GM23338 (cell line): ENCODE measurements at regions not wholly inside any gene's neighbourhood (a gene's known extent, or its start where the extent isn't known, plus 50 kb on each side); places are given as distances from the start of the nearest gene placed in this dataset.

ENCODE experiments used
- CREB1 ChIP-seq: fragments of 250-450 bp; sonication (Bioruptor Pico); IDR thresholded peaks from 2 replicates; pipeline ENCODE4 v1.5.0; 2020; ENCODE audit warnings: low read depth, mild to moderate bottlenecking, moderate library complexity
- EZH2 ChIP-seq: fragments of 200-600 bp; sonication (generic); IDR thresholded peaks from one replicate; pipeline ENCODE4 v1.8.0; 2017; ENCODE audit warnings: antibody characterized with exemption, mild to moderate bottlenecking, low read depth; ENCODE audit not compliant: unreplicated experiment
- EZH2phosphoT487 ChIP-seq: fragments of 200-600 bp; sonication (generic); IDR thresholded peaks from one replicate; pipeline ENCODE4 v1.8.1; 2018; ENCODE audit warnings: antibody characterized with exemption; ENCODE audit not compliant: unreplicated experiment
- JUNB ChIP-seq: IDR thresholded peaks from one replicate; pipeline ENCODE4 v1.6.1; 2016; ENCODE audit warnings: antibody characterized with exemption; ENCODE audit not compliant: unreplicated experiment
- NANOG ChIP-seq: IDR thresholded peaks from 2 replicates; pipeline ENCODE4 v1.6.1; 2016; ENCODE audit warnings: antibody characterized with exemption, borderline replicate concordance
- POLR2AphosphoS5 ChIP-seq: IDR thresholded peaks from 2 replicates; pipeline ENCODE4 v1.6.1; 2016; ENCODE audit warnings: antibody characterized with exemption, low read depth
- STAT1 ChIP-seq: IDR thresholded peaks from one replicate; pipeline ENCODE4 v1.6.1; 2016; ENCODE audit warnings: antibody characterized with exemption; ENCODE audit not compliant: unreplicated experiment
- ZNF331 ChIP-seq: fragments of 250-450 bp; sonication (Bioruptor Pico); IDR thresholded peaks from 2 replicates; pipeline ENCODE4 v1.5.0; 2020; ENCODE audit warnings: low read depth, mild to moderate bottlenecking, moderate library complexity
- TF ChIP-seq, protein P1 (sequence below), 2 experiments: fragments of 200-600 bp in 1 of 2; sonication (generic) in 1 of 2; conservative IDR thresholded peaks; 2 replicates each; pipeline versions ENCODE4 v1.5.1 to v1.6.1; 2016 to 2017; ENCODE audit warnings: antibody characterized with exemption in 2 of 2, low read depth in 2 of 2, mild to moderate bottlenecking in 2 of 2, moderate library complexity in 1 of 2
- TF ChIP-seq, protein P2 (sequence below): IDR thresholded peaks from one replicate; pipeline ENCODE4 v1.6.1; 2018; ENCODE audit warnings: antibody characterized with exemption; ENCODE audit not compliant: unreplicated experiment
- TF ChIP-seq, protein P3 (sequence below): IDR thresholded peaks from 2 replicates; pipeline ENCODE4 v1.6.1; 2016; ENCODE audit warnings: antibody characterized with exemption

DNA sequence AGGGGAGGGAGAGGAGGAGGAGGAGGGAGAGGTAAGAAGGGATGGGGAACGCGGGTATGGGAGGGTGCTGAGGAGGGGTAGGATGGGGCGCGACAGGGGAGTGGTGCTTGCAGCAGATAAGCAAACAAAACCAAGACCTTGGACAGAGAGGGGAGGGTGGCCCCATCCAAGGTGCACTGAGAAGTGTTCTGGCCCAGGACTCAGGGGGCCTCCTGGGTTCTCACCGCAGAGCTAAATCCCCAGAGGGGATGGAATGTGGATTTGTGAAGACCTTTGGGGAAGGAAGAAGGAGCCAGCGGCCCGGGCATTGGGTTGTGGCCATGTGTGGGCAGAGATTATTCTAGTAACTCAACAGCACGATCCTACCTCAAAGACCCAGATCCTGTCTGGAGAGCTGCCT is 90.9 kb upstream of the LINC01488 start:
- TF ChIP-seq, protein P1, sequence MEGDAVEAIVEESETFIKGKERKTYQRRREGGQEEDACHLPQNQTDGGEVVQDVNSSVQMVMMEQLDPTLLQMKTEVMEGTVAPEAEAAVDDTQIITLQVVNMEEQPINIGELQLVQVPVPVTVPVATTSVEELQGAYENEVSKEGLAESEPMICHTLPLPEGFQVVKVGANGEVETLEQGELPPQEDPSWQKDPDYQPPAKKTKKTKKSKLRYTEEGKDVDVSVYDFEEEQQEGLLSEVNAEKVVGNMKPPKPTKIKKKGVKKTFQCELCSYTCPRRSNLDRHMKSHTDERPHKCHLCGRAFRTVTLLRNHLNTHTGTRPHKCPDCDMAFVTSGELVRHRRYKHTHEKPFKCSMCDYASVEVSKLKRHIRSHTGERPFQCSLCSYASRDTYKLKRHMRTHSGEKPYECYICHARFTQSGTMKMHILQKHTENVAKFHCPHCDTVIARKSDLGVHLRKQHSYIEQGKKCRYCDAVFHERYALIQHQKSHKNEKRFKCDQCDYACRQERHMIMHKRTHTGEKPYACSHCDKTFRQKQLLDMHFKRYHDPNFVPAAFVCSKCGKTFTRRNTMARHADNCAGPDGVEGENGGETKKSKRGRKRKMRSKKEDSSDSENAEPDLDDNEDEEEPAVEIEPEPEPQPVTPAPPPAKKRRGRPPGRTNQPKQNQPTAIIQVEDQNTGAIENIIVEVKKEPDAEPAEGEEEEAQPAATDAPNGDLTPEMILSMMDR (conservative IDR thresholded peaks at IDR 0.05; ENCODE audit: low read depth in 2 of 2) = no peak
- no peak for TF ChIP-seq POLR2AphosphoS5
- TF ChIP-seq EZH2 = no peak
- no peak for TF ChIP-seq NANOG
- TF ChIP-seq JUNB = no peak
- TF ChIP-seq EZH2phosphoT487 = no peak
- TF ChIP-seq, protein P2, sequence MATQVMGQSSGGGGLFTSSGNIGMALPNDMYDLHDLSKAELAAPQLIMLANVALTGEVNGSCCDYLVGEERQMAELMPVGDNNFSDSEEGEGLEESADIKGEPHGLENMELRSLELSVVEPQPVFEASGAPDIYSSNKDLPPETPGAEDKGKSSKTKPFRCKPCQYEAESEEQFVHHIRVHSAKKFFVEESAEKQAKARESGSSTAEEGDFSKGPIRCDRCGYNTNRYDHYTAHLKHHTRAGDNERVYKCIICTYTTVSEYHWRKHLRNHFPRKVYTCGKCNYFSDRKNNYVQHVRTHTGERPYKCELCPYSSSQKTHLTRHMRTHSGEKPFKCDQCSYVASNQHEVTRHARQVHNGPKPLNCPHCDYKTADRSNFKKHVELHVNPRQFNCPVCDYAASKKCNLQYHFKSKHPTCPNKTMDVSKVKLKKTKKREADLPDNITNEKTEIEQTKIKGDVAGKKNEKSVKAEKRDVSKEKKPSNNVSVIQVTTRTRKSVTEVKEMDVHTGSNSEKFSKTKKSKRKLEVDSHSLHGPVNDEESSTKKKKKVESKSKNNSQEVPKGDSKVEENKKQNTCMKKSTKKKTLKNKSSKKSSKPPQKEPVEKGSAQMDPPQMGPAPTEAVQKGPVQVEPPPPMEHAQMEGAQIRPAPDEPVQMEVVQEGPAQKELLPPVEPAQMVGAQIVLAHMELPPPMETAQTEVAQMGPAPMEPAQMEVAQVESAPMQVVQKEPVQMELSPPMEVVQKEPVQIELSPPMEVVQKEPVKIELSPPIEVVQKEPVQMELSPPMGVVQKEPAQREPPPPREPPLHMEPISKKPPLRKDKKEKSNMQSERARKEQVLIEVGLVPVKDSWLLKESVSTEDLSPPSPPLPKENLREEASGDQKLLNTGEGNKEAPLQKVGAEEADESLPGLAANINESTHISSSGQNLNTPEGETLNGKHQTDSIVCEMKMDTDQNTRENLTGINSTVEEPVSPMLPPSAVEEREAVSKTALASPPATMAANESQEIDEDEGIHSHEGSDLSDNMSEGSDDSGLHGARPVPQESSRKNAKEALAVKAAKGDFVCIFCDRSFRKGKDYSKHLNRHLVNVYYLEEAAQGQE = no peak
- TF ChIP-seq, protein P3, sequence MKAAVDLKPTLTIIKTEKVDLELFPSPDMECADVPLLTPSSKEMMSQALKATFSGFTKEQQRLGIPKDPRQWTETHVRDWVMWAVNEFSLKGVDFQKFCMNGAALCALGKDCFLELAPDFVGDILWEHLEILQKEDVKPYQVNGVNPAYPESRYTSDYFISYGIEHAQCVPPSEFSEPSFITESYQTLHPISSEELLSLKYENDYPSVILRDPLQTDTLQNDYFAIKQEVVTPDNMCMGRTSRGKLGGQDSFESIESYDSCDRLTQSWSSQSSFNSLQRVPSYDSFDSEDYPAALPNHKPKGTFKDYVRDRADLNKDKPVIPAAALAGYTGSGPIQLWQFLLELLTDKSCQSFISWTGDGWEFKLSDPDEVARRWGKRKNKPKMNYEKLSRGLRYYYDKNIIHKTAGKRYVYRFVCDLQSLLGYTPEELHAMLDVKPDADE = no peak
- TF ChIP-seq CREB1 (CRISPR knock-in tag) = no peak
- TF ChIP-seq ZNF331 (CRISPR knock-in tag) = no peak
- TF ChIP-seq STAT1 = no peak
